GM18519 (cell line): ENCODE measurements at regions not wholly inside any gene's neighbourhood (a gene's known extent, or its start where the extent isn't known, plus 50 kb on each side); places are given as distances from the start of the nearest gene placed in this dataset.

Experiments used
- ATAC-seq: cut with Tn5 transposase; IDR thresholded peaks from one replicate; pipeline ENCODE4 v1.9.1; 2021; ENCODE audit warnings: mild to moderate bottlenecking, moderate library complexity; ENCODE audit not compliant: unreplicated experiment, low FRiP score

DNA sequence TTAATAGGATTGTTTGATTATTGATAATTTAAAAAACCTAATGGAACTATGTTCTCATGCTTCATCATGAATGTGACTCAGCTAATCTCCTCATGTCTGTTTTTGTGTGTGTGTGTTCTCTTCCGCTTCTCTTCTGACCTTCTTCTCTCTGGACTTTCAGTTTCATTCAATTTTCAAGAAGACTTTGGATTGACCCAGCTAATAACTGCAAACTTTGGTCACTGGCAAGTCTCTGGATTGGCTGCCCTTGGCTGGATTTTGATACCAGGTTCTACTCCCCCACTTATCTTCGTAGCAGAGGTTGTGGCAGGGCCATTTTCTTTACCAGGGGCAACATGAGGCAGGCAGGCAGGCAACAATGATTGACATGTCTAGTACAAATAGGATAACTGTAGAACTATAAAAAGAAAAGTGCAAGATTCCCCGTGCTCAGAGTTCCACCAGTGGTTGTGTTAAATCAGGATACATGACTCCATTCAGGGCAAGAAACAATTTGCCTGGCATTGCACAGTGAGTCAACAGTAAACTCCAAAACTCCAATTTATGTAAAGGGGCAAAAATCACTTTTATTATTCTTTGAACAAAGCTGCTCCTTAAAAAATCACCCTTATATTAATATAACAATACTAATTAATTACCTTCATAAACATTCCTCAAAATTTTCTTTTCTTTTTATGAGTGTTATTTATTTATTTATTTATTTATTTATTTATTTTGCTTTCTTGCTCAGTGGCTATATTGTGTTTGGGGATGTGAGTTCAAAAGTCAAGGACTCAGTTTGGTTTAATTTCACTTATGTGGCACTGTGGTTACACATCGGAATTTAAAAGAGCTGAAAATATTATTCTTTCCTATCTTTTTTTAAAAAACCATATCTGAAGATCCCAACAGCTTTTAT lies 167.6 kb downstream of the RND3 start:
- no peak for ATAC-seq

DNA sequence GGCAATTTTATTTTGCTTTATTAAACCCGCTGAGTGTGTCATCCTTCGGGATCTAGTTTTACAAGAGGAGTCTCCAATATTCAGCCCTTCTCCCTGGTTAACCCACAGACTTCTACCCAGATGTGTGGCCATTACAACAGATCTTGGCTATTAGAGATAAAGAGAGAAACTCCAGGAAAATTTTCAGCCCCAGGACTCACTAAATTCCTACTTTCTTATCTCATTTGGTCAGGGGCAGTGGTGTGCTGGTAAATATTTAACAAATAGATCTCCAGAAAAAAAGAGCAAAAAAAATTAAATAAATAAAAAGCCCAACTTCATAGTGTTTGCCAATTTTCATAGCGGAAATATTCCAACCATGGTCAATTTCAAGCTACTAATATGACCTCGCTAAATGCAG lies 168.4 kb downstream of the RND3 start:
- ATAC-seq, result no peak

DNA sequence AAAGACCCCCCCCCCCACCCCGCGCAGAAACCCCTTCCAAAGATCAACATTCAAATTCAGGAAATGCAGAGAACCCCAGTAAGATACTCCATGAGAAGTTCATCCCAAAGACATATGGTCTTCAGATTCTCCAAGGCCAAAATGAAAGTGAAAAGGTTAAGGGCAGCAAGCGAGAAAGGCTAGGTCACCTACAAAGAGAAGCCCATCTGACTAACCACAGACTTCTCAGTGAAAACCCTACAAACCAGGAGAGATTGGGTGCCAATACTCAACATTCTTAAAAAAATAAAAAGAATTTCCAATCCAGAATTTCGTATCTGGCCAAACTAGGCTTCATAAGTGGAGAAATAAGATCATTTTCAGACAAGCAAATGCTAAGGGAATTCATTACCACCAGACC lies 175.2 kb downstream of the RND3 start:
- no peak for ATAC-seq

DNA sequence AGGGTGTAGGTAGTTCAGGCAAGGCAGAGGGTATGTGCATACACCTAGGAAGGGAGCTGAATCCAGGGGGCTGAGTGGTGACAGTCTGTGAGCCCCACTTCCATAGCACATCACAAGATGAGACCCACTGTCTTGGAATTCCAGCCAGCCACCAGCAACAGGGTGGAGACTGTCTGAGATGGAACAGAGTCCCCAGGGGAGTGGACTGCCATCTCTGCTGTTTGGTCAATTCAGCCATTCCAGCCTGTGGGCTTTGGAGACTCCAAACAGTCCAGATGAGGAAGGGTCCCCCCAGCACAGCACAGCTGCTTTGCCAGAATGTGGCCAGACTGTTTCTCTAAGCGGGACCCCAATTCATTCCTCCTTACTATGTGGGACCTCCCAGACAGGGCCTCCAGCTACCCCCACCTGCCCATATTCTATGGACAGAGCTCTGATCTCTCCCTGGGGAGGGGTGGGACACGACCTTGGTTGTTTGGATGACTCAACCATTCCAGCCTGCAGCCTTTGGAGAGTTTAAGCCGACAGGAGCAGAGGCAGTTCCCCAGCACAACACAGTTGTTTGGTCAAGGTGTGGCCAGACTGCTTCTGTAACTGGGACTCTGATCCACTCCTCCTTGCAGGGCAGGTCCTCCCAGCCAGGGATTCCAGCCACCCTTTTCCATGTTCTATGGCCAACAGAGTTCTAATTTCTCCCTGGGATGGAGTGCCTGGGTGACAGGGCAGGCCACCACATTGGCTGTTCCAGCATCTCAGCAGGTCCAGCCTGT lies 178.0 kb downstream of the RND3 start:
- no peak for ATAC-seq

DNA sequence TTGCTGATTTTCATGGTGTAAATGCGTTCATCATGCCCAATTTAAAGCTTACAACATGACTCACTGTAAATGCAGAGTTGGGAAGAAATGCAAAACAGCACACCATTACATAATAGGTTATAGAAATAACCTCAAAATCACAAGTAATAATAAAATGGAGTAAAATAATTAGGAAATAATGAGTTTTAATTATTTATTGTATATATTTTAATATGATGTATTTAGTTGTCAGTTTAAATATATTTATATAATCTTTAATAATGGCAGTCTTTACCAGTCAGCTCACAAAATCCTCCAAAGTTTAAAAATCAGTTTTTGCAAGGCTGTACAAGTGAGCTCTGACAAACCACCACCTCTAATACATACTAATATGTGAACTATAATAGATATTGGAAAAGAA lies 180.2 kb downstream of the RND3 start:
- no peak for ATAC-seq

DNA sequence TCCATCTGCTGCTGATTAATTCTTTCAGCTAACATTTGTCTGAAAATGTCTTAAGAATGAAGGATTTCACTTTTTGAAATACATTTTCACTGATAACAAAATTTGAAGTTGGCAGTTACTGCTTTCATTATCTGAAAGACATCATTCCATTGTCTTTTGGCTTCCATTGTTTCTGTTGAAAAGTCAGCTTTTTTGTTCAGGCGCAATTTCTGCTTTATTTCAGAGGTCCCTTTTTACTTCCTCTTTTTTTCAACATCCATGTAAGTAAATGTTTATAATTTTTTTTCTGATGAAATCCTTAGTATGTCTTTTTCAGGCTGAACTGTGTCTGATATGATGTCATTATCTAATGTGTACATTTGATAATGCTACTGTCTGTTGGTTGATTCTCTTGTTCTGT lies 184.2 kb downstream of the RND3 start:
- ATAC-seq, result no peak

DNA sequence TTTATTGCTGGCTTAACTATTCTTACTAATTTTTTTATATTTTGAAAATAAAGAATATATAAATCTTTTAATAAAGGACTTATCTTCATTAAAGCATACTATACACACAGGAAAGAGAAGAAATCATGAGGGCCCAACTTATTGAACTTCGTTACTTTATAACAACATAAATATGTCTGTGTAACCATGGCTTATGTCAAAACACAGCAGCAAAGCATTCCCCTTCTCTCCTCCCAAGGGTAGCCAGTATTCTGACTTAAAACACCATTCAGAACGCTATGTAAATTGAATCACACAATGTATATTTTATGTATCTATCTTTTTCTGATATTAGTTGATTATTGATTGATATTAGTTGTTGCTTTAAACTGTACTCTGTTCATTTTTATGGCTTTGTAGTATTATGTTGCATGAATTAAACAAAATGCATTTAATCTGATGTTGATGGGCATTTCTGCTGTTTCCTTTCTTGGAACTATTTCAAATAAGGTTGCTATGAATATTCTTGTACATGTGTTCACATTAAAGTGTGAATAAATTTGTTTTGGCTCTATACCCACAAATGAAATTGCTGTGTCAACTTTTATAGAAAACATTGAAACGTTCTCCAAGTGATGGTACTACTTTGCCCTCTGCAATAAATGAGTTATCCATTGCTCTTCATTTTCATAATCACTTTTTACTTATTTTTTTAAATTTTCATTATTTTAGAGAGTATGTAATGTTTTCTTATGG lies 188.7 kb downstream of the RND3 start:
- no peak for ATAC-seq

DNA sequence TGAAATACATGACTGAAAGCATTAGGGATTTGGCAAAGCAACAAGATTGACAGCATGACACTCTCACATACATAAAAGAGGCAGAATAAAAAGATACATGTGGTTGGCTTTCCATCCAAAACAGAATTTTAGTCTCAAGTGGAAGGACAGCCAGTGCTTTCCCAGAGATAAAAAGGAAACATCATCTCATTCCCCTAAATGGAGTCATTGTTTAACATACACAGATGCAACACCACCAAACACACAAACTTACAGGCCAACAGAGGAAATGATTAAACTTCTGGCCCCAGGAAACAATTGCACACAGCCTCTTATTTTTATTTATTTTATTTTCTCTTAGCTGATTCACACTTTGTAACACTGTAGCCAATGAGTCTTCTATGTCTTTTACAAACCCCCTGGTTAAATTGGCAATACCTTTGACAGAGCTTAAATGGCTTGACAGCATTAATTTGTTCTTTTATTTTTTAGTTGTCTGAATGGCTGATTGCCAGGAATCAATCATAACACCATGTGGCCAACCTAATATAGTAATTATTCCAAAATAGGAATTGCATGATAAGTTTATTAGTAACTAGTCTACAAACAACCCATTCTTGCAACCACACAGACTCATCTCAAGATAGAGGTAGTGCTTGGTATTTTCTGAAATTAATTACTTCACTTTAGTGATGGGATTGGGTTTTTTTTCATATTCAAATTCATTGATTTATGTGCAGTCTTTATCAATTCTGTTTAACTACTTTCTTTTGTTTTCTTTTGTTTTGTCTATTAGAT lies 190.5 kb downstream of the RND3 start:
- no peak for ATAC-seq

DNA sequence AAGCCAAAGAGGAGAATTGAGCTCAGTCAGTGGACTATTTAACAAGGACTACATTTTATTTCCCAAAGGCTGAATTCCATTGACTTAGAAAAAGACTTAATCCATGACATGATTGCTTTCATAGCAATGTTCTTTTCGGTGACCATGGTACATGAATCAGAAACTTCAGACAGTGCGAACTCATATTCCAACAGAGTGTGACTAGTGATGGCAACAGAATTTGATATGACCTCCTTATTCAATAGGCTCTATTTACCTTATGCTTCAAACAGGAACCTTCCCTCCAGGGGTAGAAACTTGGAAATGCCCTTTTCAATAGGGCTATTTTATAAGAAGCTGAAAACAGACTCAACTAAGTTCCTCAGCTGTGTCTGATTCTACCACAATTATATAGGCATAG lies 191.9 kb downstream of the RND3 start:
- no peak for ATAC-seq

DNA sequence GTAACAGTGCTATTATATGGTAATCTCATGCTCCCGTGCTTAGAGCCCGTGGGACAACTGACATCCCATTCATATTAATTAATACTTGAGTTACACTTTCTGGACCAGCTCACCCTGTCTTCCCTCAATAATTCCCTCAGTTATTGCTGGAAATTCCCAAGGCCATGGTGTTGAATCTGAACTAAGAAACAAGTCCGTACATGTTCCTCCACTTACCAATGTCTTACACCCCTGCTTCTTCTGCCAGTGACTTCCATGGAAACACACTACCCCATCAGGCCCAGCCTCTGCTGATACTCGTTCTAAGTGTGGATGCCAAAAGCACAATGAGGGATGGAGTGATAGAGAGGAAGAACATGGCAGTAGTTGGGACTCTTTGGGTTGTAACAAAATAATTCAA lies 193.7 kb downstream of the RND3 start:
- ATAC-seq, result no peak

DNA sequence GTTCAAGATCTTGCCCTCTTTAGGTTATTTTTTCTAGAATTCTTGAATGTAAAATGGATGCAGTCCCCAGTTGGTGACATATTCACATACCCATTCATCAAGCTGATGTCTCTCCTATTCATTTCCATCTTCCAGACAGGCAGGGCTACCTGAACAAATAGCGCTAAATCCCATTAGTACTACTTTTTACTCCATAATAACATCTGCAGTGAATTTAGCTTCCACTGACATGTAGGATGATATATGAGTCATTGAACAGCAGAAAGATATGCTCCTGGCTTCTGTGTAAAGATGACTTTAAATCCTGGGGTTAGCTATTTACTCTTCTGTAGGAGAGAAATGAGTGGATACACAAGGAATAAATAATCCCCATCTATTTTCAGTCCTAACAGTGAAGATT lies 194.7 kb downstream of the RND3 start:
- no peak for ATAC-seq

DNA sequence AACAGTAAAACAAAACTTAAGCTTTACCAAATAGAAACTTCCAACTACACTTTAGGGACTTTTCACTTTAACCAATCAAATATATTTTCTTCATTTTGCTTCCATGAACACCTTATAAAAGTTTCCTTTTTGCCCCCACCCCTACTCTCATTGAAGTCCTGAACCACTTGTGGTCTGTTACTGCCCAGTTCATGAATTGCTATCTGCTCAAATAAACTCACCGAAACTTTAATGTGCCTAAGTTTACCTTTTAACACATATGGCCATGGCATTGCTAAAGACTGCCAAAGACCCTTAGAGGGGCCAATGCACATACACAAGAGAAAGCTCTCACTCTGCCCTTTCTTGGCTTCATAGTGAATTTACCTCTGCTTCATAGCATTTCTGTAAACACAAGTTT lies 195.3 kb downstream of the RND3 start:
- ATAC-seq, result no peak

DNA sequence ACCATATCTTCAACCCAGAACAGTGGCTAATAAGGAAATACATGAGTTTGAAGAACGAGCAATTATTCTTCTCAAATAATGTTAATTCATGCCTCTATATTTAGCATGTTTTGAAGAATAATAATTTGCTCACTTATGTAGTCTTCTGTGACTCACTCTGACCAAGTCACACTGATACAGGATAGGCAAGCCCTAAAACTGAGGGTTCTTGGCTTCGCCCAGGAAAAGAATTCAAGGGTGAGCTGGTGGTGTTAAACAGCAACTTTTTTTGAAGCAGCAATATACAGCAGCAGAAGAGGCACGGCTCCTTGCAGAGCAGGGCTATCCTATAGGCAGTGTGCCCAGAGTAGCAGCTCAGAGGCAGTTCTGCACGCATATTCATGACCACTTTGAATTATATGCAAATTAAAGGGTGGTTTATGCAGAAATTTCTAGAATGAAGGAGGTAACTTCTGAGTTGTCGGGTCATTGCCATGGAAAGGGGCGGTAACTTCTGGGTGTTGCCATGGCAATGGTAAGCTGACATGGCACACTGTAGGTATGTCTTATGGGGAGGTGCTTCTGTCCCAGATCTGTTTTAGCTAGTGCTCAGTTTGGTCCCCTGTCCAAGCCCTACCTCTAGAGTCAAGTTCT lies 200.6 kb downstream of the RND3 start:
- ATAC-seq, result no peak

DNA sequence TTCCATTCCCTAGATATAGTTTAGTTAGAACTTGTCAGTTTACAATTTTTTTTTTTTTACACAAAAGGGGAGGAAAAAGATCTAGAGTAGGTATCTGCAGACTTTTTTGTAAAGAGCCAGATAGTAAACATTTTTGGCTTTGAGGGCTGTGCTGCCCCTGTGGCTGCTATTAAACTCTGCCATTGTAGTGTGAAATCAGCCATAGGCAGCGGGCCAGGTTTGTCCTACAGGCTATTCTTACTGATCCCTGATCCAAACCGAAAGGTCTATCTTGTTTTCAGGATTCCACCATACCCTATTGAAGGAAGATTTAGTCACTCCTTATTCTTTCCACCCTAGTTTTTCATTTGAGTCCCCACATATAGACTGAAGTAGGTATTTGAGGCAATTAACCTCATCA lies 203.4 kb downstream of the RND3 start:
- ATAC-seq, result no peak

DNA sequence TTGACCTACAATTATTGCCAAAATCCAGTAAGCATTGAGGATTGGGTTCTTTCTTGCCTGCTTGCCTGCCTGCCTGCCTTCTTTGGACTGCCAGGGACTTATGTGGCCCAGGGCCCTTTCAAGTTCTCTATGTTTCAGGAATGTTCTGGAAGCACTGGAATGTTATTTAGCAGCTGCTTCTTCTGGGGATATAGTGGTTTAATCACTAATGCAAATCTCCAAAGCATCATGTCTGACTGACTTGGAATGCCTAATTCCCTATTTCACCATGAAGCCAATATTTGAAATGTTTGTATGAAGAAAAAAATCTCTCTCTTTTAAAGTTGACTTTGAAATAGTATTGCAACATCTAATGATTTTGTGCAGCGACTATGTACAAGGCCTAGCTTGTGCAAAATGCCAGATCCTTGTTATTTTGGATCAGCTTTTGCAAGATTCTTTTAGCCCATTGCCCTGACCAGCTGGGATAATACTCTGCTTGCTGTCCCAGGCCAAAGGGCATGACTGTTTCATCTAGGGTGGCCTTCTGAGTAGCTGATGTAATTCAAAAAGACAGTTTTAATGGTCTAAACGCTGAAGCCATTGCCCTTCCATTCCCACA lies 204.6 kb downstream of the RND3 start:
- no peak for ATAC-seq

DNA sequence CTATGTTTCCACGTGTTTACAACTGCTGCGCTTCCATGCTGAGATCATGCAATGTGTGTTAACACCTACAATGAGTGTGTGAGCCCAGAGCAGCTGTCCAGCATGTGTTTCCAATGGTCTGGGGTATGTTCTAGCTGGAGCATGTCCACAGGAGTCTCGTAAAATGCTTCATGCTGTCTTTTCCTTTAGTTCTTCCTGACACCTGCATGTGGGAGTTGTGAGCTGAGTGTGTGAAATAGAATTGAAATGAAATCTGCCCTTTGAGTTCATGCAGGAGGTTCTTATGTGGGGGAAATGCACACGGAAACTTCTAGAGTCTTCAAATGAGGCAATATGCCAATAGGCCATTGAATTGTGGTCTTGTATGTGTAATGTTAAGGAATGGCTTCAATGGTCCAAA lies 205.1 kb downstream of the RND3 start:
- no peak for ATAC-seq

DNA sequence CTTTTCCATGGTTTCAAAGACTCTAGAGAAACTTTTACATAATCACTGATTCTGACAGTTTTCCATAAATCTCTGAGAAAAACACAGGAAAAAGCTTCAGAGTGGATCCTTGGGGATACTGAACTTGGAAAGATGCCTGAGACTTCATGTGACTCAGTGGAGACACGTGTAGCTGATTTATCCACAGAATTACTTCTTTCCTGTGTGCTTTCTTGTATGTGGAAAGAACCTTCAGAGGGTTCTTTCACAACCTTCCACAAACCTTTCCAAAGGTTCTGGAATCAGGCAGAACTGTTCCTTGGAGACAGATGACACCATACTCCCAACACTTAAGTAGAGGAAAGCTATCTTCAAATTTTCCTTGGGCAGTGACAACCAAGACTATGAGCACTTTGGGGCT lies 207.2 kb downstream of the RND3 start:
- ATAC-seq, result no peak

DNA sequence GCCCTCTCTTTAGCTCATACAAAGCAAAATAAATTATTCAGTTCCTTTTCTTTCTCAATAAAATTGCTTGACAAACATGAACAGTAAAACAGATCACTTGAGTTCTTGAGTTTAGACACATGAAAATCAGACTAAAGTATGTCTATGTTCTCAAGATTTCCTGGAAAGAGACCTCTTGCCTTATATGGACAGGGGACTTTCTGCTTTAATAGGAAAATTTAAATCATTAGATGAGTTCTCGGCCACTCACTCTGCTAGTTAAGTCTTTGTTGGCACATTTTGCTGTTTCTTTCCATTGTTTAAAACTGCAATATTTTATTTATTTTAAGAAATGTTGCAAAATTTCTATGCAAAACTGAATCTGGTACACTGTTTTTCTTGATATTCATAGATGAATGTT lies 207.8 kb downstream of the RND3 start:
- no peak for ATAC-seq

DNA sequence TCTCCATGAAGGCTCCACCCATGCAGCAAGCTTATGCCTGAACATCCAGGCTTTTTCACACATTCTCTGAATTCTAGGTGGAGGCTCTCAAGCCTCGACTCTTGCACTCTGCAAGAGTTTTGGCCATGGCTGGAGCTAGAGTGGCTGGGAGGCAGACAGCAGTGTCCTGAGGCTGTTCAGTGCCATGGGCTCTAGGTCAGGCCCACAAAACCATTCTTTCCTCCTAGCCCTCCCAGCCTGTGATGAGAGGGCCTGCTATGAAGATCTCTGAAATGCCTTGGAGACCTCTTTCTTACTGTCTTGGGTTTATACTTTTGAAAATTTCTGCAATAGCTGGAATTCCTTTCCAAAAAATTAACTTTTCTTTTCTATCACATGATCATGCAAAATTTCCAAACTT lies 210.7 kb downstream of the RND3 start:
- no peak for ATAC-seq

DNA sequence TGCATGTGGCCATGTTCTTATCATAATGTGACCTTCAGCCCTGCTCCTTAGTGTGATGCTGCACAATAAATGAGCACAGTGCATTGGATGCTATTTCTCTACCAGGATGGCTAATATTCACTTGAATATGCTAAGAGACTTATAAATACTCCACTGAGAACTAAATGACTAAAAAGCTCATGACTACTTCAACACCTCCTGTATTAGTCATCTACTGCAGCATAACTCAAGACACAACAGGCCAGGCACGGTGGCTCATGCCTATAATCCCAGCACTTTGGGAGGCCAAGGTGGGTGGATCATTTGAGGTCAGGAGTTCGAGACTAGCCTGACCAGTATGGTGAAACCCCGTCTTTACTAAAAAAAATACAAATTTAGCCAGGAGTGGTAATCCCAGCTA lies 213.4 kb downstream of the RND3 start:
- no peak for ATAC-seq
